ENCODE measurements at regions not wholly inside any gene's neighbourhood (a gene's known extent, or its start where the extent isn't known, plus 50 kb on each side); places are given as distances from the start of the nearest gene placed in this dataset.

DNA sequence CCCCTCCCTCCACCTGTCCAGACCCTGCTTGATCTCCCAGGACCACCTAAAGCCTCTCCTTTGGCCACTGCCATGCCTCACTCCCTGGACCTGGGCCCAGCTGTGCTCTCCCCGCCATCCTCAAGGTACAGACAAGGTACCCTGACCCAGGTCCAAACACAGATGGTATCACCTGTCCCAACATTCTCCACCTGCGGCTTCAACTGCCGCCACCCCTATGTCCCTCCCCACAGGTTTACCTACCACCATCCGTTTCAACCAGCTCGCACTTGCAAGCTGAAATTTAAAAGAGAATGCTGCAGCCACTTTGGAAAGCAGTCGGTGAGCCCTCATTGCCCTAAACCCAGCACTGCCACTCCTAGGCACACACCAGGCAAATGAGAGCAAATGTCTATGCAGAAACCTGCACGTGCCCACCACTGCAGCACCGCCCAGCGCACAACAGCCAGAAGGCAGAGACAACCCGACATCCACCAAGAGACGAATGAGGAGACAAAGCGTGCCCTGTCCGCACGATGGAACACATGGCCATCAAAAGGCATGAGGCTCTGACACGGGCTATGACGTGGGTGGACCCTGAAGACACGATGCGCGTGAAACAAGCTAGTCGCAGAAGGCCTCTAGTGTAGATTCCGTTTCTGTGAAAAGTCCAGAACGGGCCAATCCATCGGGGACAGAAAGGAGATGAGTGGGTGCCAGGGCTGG, 71.0 kb downstream of the RFLNA start:
- no peak for DNase-seq (ENCODE audit: low spot score)
- TF ChIP-seq CTCF (IDR thresholded peaks at IDR 0.05), result no peak
- Histone ChIP-seq H3K4me3 (no peak overlapping the region), H3K27ac (peak overlapping the region in 1 of 2 donors; percentile 17)

Measured in coronary artery (tissue), 2 donors.